Fibroblast of skin of right quadriceps (primary cell): ENCODE measurements at regions not wholly inside any gene's neighbourhood (a gene's known extent, or its start where the extent isn't known, plus 50 kb on each side); places are given as distances from the start of the nearest gene placed in this dataset.
"Not testable (repeated sequence)": the region's sequence is repeated elsewhere in the genome, so short reads cannot be mapped to it uniquely, and the experiment has no call there.

Experiments
- DNase-seq: peaks from one replicate; pipeline ENCODE4 v3.0.0-alpha.2; 2013

- DNase-seq, result peak; percentile 42
These were observed 685.7 kb upstream of the IGFBP3 start for GRCh38 chr7:46606761-46607160.

GRCh38 chr7:46604241-46604661, 683.2 kb upstream of the IGFBP3 start:
- no peak for DNase-seq

GRCh38 chr7:46603780-46604179, 682.7 kb upstream of the IGFBP3 start:
- no peak for DNase-seq

GRCh38 chr7:46603296-46603752, 682.3 kb upstream of the IGFBP3 start:
- DNase-seq, result no peak

GRCh38 chr7:46600340-46600739, 679.3 kb upstream of the IGFBP3 start:
- no peak for DNase-seq

- not testable (repeated sequence) for DNase-seq
These were observed 673.8 kb upstream of the IGFBP3 start for GRCh38 chr7:46594831-46595230.

- not testable (repeated sequence) for DNase-seq
These were observed 670.1 kb upstream of the IGFBP3 start for GRCh38 chr7:46590918-46591905.

GRCh38 chr7:46589286-46589685, 668.2 kb upstream of the IGFBP3 start:
- DNase-seq, result peak; percentile 48

GRCh38 chr7:46586406-46586805, 665.3 kb upstream of the IGFBP3 start:
- DNase-seq, result no peak

GRCh38 chr7:46583656-46584055, 662.6 kb upstream of the IGFBP3 start:
- peak; percentile 78 for DNase-seq

- DNase-seq, result peak; percentile 62
These were observed 660.2 kb upstream of the IGFBP3 start for GRCh38 chr7:46581268-46581667.

GRCh38 chr7:46580766-46581165, 659.7 kb upstream of the IGFBP3 start:
- DNase-seq, result peak; percentile 32

- peak; percentile 34 for DNase-seq
These were observed 656.3 kb upstream of the IGFBP3 start for GRCh38 chr7:46577394-46577793.

GRCh38 chr7:46576950-46577349, 655.9 kb upstream of the IGFBP3 start:
- peak; percentile 68 for DNase-seq

- peak; percentile 14 for DNase-seq
These were observed 651.6 kb upstream of the IGFBP3 start for GRCh38 chr7:46572691-46573090.

GRCh38 chr7:46571996-46572395, 650.9 kb upstream of the IGFBP3 start:
- peak; percentile 25 for DNase-seq

GRCh38 chr7:46569133-46569465, 648.0 kb upstream of the IGFBP3 start:
- DNase-seq, result peak; percentile 42

GRCh38 chr7:46568420-46569132, 647.5 kb upstream of the IGFBP3 start:
- no peak for DNase-seq

- no peak for DNase-seq
These were observed 646.8 kb upstream of the IGFBP3 start for GRCh38 chr7:46567858-46568257.

- peak; percentile 76 for DNase-seq
These were observed 645.2 kb upstream of the IGFBP3 start for GRCh38 chr7:46566097-46566774.

- no peak for DNase-seq
These were observed 644.4 kb upstream of the IGFBP3 start for GRCh38 chr7:46565253-46566096.

- DNase-seq, result peak; percentile 87
These were observed 638.2 kb upstream of the IGFBP3 start for GRCh38 chr7:46559194-46559832.
